Endothelial cell of umbilical vein (primary cell): ENCODE measurements at regions not wholly inside any gene's neighbourhood (a gene's known extent, or its start where the extent isn't known, plus 50 kb on each side); places are given as distances from the start of the nearest gene placed in this dataset.

Source experiments
- BruUV-seq: library from RNA; stranded (reverse); fragments of 400-500 nt; replicated peaks from 2 replicates; lab custom pipeline; 2021; lab: Mats Ljungman, UMichigan
- CTCF ChIA-PET: fragments of 300-600, 350-600 bp; sonication (Branson Sonifier 250); formaldehyde crosslinking; loops from one replicate; lab custom pipeline; 2021; ENCODE audit warnings: antibody characterized with exemption, inconsistent platforms; lab: Charles Lee
- POLR2A ChIA-PET: fragments of 300-600, 350-600 bp; sonication (Branson Sonifier 250); formaldehyde crosslinking; loops from one replicate; lab custom pipeline; 2021; ENCODE audit warnings: antibody characterized with exemption, inconsistent platforms; lab: Charles Lee
- DNase-seq: peaks from one replicate; pipeline ENCODE4 v3.0.0-alpha.2; 2011; ENCODE audit warnings: low read depth, low spot score
- FAIRE-seq: peaks from 2 replicates; lab custom pipeline; 2011; peaks lifted over from hg19 to GRCh38; lab: Jason Lieb, UNC
- H2AFZ ChIP-seq: 2 replicates; pipeline ENCODE4 v1.6.0; 2012; ENCODE audit warnings: low read depth, low read length, control low read depth, inconsistent platforms
- H3K27ac ChIP-seq: 2 replicates; pipeline ENCODE4 v1.5.1; 2011; ENCODE audit warnings: low read depth, mild to moderate bottlenecking, control low read depth, low read length, moderate library complexity; ENCODE audit not compliant: insufficient read depth
- H3K27me3 ChIP-seq, 2 experiments: 2 replicates each; pipeline versions ENCODE4 v1.6.0 to v1.6.1; 2011; ENCODE audit warnings: low read length in 2 of 2, mixed read lengths in 1 of 2; ENCODE audit not compliant: control insufficient read depth in 2 of 2, insufficient read depth in 2 of 2
- H3K36me3 ChIP-seq, 2 experiments: 2 replicates in 1 of 2; 3 replicates in 1 of 2; pipeline ENCODE4 v1.5.1; 2011; ENCODE audit warnings: low read length in 2 of 2, mild to moderate bottlenecking in 1 of 2, moderate library complexity in 1 of 2; ENCODE audit not compliant: control insufficient read depth in 2 of 2, insufficient read depth in 2 of 2; ENCODE audit errors: extremely low read depth in 1 of 2
- H3K4me1 ChIP-seq: 3 replicates; pipeline ENCODE4 v1.5.1; 2011; ENCODE audit warnings: mild to moderate bottlenecking, low read length; ENCODE audit not compliant: control insufficient read depth, insufficient read depth; ENCODE audit errors: extremely low read depth
- H3K4me2 ChIP-seq: 2 replicates; pipeline ENCODE4 v1.6.1; 2011; ENCODE audit warnings: low read length, control low read depth, mixed read lengths; ENCODE audit not compliant: insufficient read depth
- H3K4me3 ChIP-seq, 3 experiments: fragments of 200-600 bp in 1 of 3; sonication (generic), shearing (Covaris generic) in 1 of 3; replicated peaks in 1 of 3; 2 replicates each; pipeline ENCODE4 v1.5.1; 2011 to 2016; ENCODE audit warnings: control low read depth in 3 of 3, low read length in 3 of 3, mild to moderate bottlenecking in 2 of 3, inconsistent platforms in 1 of 3, low read depth in 1 of 3, moderate library complexity in 1 of 3; ENCODE audit not compliant: insufficient read depth in 1 of 3
- H3K79me2 ChIP-seq: 2 replicates; pipeline ENCODE4 v1.6.0; 2012; ENCODE audit warnings: low read length, inconsistent platforms; ENCODE audit not compliant: control insufficient read depth, insufficient read depth
- H3K9ac ChIP-seq: replicated peaks from 2 replicates; pipeline ENCODE3; 2011; ENCODE audit warnings: low read length, control low read depth; ENCODE audit not compliant: insufficient read depth; ENCODE audit errors: extremely low read depth
- H3K9me1 ChIP-seq: replicated peaks from 3 replicates; pipeline ENCODE4 v1.6.0; 2011; ENCODE audit warnings: mild to moderate bottlenecking, low read length; ENCODE audit not compliant: control insufficient read depth, insufficient read depth; ENCODE audit errors: extremely low read depth
- H3K9me3 ChIP-seq: replicated peaks from 2 replicates; pipeline ENCODE4 v1.5.1; 2012; ENCODE audit warnings: low read length, inconsistent platforms; ENCODE audit not compliant: control insufficient read depth, insufficient read depth
- H4K20me1 ChIP-seq: replicated peaks from 2 replicates; pipeline ENCODE3; 2011; ENCODE audit warnings: mild to moderate bottlenecking, low read length; ENCODE audit not compliant: control insufficient read depth, insufficient read depth; ENCODE audit errors: extremely low read depth
- EZH2 ChIP-seq: IDR thresholded peaks from 2 replicates; pipeline ENCODE4 v1.6.1; 2012; ENCODE audit warnings: borderline replicate concordance, low read depth, mild to moderate bottlenecking, moderate library complexity, low read length, inconsistent platforms; ENCODE audit not compliant: severe bottlenecking
- FOS ChIP-seq: IDR thresholded peaks from 2 replicates; pipeline ENCODE4 v1.6.1; 2011; ENCODE audit warnings: mild to moderate bottlenecking, low read length, moderate library complexity, borderline replicate concordance; ENCODE audit not compliant: insufficient read depth
- GATA2 ChIP-seq: IDR thresholded peaks from 2 replicates; pipeline ENCODE4 v1.7.0; 2011; ENCODE audit warnings: low read depth, mild to moderate bottlenecking, moderate library complexity, mixed read lengths, low read length; ENCODE audit not compliant: insufficient read length, insufficient read depth
- JUN ChIP-seq: IDR thresholded peaks from 2 replicates; pipeline ENCODE4 v1.6.1; 2011; ENCODE audit warnings: borderline replicate concordance, low read depth; ENCODE audit not compliant: insufficient read length, insufficient read depth
- MYC ChIP-seq: IDR thresholded peaks from one replicate; pipeline ENCODE4 v1.6.1; 2011; ENCODE audit warnings: mild to moderate bottlenecking, low read depth, low read length
- POLR2A ChIP-seq: IDR thresholded peaks from 2 replicates; pipeline ENCODE4 v1.6.1; 2012; ENCODE audit warnings: low read depth, mild to moderate bottlenecking, control low read depth, low read length
- POLR2AphosphoS5 ChIP-seq: IDR thresholded peaks from 2 replicates; pipeline ENCODE4 v1.6.1; 2012; ENCODE audit warnings: low read depth, mild to moderate bottlenecking, control low read depth, low read length, moderate library complexity; ENCODE audit not compliant: insufficient read depth
- dilution Hi-C: fragments of 300-500 bp; cut with MboI; formaldehyde crosslinking; loops from one replicate; pipeline ENCODE4 v1.15.0; 2019; ENCODE audit warnings: low sequenced_read_pairs; ENCODE audit not compliant: extremely low pct_ligation_motif_present
- intact Hi-C: fragments of 100-400 bp; cut with micrococcal nuclease; formaldehyde crosslinking; loops from one replicate; pipeline ENCODE4 v1.10.0; 2022
- TF ChIP-seq, protein P1 (sequence below), 2 donors: IDR thresholded peaks; 1 replicate in 1 of 2; 2 replicates in 1 of 2; pipeline ENCODE4 v1.5.1; 2011; ENCODE audit warnings: low read length in 2 of 2, mild to moderate bottlenecking in 2 of 2, moderate library complexity in 2 of 2, control low read depth in 1 of 2, inconsistent platforms in 1 of 2, low read depth in 1 of 2; ENCODE audit not compliant: insufficient read depth in 1 of 2; ENCODE audit errors: extremely low read depth in 1 of 2
- TF ChIP-seq, protein P2 (sequence below): IDR thresholded peaks from 2 replicates; pipeline ENCODE4 v1.6.1; 2011; ENCODE audit not compliant: insufficient read depth, insufficient read length

DNA sequence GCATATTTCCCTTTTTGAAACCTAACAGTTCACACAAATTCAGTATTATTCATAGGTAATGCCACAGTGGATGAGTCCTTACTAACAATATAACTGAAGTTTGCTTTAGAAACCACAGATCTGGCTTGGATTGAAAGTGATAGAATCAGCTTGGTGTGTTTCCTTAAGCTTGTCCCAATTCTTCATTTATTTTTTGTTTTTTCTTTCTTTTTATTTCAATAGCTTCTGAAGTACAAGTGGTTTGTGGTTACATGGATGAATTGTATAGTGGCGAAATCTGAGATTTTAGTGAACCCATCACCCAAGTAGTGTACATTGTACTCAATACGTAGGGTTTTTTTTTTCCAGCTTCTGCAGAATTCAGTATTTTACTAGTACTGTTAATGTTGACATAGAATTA lies 518.2 kb upstream of the SEMA3D start:
- BruUV-seq = no TSS peak
- no peak for DNase-seq
- dilution Hi-C loops = no loop called here

GRCh38 chr7:85703251-85704010 lies 516.6 kb upstream of the SEMA3D start:
- no peak overlapping the region for H3K4me2 ChIP-seq
- dilution Hi-C loops = no loop called here
- H3K9ac ChIP-seq = no peak overlapping the region
- DNase-seq (no peak), FAIRE-seq (no peak)
- POLR2A ChIA-PET = no interaction called here
- H3K9me1 ChIP-seq = no peaks in the 10 kb centered on the region
- BruUV-seq = no TSS peak
- H2AFZ ChIP-seq = no peak overlapping the region
- CTCF ChIA-PET = no interaction called here
- no peak overlapping the region for H3K4me3 ChIP-seq
- H3K79me2 ChIP-seq = no peaks in the 10 kb centered on the region
- H3K4me1 ChIP-seq = no peaks in the 10 kb centered on the region
- H3K27ac ChIP-seq = no peak overlapping the region
- no peaks in the 10 kb centered on the region for H3K36me3 ChIP-seq
- intact Hi-C loops = no loop called here
- no peaks in the 10 kb centered on the region for H3K9me3 ChIP-seq
- no peak for TF ChIP-seq POLR2A
- TF ChIP-seq, protein P1, sequence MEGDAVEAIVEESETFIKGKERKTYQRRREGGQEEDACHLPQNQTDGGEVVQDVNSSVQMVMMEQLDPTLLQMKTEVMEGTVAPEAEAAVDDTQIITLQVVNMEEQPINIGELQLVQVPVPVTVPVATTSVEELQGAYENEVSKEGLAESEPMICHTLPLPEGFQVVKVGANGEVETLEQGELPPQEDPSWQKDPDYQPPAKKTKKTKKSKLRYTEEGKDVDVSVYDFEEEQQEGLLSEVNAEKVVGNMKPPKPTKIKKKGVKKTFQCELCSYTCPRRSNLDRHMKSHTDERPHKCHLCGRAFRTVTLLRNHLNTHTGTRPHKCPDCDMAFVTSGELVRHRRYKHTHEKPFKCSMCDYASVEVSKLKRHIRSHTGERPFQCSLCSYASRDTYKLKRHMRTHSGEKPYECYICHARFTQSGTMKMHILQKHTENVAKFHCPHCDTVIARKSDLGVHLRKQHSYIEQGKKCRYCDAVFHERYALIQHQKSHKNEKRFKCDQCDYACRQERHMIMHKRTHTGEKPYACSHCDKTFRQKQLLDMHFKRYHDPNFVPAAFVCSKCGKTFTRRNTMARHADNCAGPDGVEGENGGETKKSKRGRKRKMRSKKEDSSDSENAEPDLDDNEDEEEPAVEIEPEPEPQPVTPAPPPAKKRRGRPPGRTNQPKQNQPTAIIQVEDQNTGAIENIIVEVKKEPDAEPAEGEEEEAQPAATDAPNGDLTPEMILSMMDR (IDR thresholded peaks at IDR 0.05; ENCODE audit: extremely low read depth in 1 of 2, insufficient read depth in 1 of 2, low read depth in 1 of 2, low read length in 2 of 2) = no peak
- TF ChIP-seq JUN = no peak
- TF ChIP-seq GATA2 = no peak
- TF ChIP-seq FOS = no peak
- TF ChIP-seq, protein P2, sequence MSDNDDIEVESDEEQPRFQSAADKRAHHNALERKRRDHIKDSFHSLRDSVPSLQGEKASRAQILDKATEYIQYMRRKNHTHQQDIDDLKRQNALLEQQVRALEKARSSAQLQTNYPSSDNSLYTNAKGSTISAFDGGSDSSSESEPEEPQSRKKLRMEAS = no peak
- TF ChIP-seq EZH2 = no peak
- no peak for TF ChIP-seq POLR2AphosphoS5
- TF ChIP-seq MYC = no peak
- H3K27me3 ChIP-seq = no peaks in the 10 kb centered on the region
- no peaks in the 10 kb centered on the region for H4K20me1 ChIP-seq

More for the DNA sequence above, 518.2 kb upstream of the SEMA3D start:
- no peaks in the 10 kb centered on the region for H3K4me1 ChIP-seq
- H3K4me3 ChIP-seq = no peak overlapping the region
- no peaks in the 10 kb centered on the region for H3K9me1 ChIP-seq
- H4K20me1 ChIP-seq = no peaks in the 10 kb centered on the region
- no peak overlapping the region for H3K27ac ChIP-seq
- CTCF ChIA-PET = no interaction called here
- H2AFZ ChIP-seq = no peak overlapping the region
- H3K27me3 ChIP-seq = no peaks in the 10 kb centered on the region
- FAIRE-seq = no peak
- no peaks in the 10 kb centered on the region for H3K79me2 ChIP-seq
- no peak overlapping the region for H3K9ac ChIP-seq
- no peaks in the 10 kb centered on the region for H3K9me3 ChIP-seq
- intact Hi-C loops = no loop called here
- POLR2A ChIA-PET = no interaction called here
- no peaks in the 10 kb centered on the region for H3K36me3 ChIP-seq
- no peak overlapping the region for H3K4me2 ChIP-seq
- no peak for TF ChIP-seq JUN
- no peak for TF ChIP-seq GATA2
